ENCODE measurements at regions not wholly inside any gene's neighbourhood (a gene's known extent, or its start where the extent isn't known, plus 50 kb on each side); places are given as distances from the start of the nearest gene placed in this dataset.

DNA sequence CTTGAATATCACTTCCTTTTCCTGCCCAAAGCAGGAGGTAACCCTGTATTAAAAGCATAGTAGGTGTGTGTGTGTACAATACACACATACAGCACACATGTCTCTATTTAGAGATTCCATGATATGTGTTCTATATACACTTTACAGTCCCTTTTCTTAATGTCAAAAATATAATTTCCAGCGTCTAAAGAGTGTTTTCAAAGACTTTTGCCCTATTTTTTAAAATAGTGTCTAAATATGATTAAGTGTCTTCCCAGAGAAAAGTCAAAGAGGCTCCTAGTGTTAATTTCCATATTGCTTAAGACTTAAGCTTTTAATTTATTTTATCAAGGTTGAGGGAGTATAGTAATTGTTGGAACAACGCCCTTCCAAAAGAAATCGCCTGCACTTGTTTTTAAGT, 420.3 kb upstream of the POU3F3 start:
- H3K27ac ChIP-seq: no peak overlapping the region
- no peaks in the 10 kb centered on the region for H3K9me3 ChIP-seq (ENCODE audit: low read depth)
- no peak overlapping the region for H2AFZ ChIP-seq
- H3K9me2 ChIP-seq (replicated peaks; ENCODE audit: insufficient read depth): no peaks in the 10 kb centered on the region
- H3K4me3 ChIP-seq: no peak overlapping the region
- TF ChIP-seq EZH2 (IDR thresholded peaks at IDR 0.05; ENCODE audit: borderline replicate concordance) (no peak), EZH2phosphoT487 (IDR thresholded peaks at IDR 0.05; ENCODE audit: low read depth, severe bottlenecking, unreplicated experiment) (no peak)
- TF ChIP-seq, protein P1, sequence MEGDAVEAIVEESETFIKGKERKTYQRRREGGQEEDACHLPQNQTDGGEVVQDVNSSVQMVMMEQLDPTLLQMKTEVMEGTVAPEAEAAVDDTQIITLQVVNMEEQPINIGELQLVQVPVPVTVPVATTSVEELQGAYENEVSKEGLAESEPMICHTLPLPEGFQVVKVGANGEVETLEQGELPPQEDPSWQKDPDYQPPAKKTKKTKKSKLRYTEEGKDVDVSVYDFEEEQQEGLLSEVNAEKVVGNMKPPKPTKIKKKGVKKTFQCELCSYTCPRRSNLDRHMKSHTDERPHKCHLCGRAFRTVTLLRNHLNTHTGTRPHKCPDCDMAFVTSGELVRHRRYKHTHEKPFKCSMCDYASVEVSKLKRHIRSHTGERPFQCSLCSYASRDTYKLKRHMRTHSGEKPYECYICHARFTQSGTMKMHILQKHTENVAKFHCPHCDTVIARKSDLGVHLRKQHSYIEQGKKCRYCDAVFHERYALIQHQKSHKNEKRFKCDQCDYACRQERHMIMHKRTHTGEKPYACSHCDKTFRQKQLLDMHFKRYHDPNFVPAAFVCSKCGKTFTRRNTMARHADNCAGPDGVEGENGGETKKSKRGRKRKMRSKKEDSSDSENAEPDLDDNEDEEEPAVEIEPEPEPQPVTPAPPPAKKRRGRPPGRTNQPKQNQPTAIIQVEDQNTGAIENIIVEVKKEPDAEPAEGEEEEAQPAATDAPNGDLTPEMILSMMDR (IDR thresholded peaks at IDR 0.05; ENCODE audit: poor library complexity): no peak
- no peaks in the 10 kb centered on the region for H3K79me2 ChIP-seq
- H3K4me2 ChIP-seq: peak overlapping the region; percentile 77
- no peaks in the 10 kb centered on the region for H3K36me3 ChIP-seq (replicated peaks; ENCODE audit: insufficient read depth, low read depth)
- no peak for DNase-seq (ENCODE audit: low spot score)
- H3K27me3 ChIP-seq: no peaks in the 10 kb centered on the region
- 98% methylated on average over 3 of the region's 3 CpGs for WGBS (ENCODE audit: low lambda C conversion rate, missing lambda C conversion rate)
- no peaks in the 10 kb centered on the region for H4K20me1 ChIP-seq (ENCODE audit: insufficient read depth, poor library complexity, severe bottlenecking)
- peaks cover 4% of the 10 kb centered on the region for H3K4me1 ChIP-seq (ENCODE audit: insufficient read depth)

DNA sequence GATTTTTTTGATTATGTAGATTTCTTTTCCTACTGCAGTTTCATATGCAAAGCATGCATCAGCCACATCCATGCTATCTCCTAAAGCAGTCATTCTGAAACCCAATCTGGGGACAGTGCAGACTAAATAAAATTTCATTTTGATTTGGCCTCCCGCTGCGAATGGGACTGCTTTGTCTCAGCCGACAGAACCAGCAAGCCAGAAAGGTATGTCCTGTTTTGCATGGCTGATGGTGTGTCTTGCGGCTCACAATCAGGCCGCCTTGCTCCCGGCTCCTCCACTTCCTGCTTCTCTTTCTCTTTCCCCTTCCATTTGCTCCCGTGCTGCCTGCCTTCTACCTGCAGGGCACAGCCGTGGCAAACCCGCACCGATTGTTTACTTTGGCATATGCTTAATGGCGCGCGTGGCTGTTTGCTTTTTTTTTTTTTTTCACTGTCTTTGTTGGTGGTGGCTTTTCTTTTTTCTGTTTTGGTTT, 419.6 kb upstream of the POU3F3 start:
- Histone ChIP-seq H2AFZ (peak overlapping the region; percentile 85), H4K20me1 (ENCODE audit: insufficient read depth, poor library complexity, severe bottlenecking) (no peaks in the 10 kb centered on the region), H3K27ac (no peak overlapping the region), H3K79me2 (no peaks in the 10 kb centered on the region), H3K4me2 (peak overlapping the region; percentile 77), H3K4me3 (peak overlapping the region; percentile 27), H3K9me2 (replicated peaks; ENCODE audit: insufficient read depth) (no peaks in the 10 kb centered on the region), H3K9me3 (ENCODE audit: low read depth) (no peaks in the 10 kb centered on the region), H3K4me1 (ENCODE audit: insufficient read depth) (peaks cover 4% of the 10 kb centered on the region), H3K36me3 (replicated peaks; ENCODE audit: insufficient read depth, low read depth) (no peaks in the 10 kb centered on the region), H3K27me3 (no peaks in the 10 kb centered on the region)
- no peak for TF ChIP-seq EZH2phosphoT487 (IDR thresholded peaks at IDR 0.05; ENCODE audit: low read depth, severe bottlenecking, unreplicated experiment)
- TF ChIP-seq EZH2 (IDR thresholded peaks at IDR 0.05; ENCODE audit: borderline replicate concordance): no peak
- TF ChIP-seq, protein P1 (IDR thresholded peaks at IDR 0.05; ENCODE audit: poor library complexity): no peak
- WGBS (ENCODE audit: low lambda C conversion rate, missing lambda C conversion rate): 5% methylated on average over 13 of the region's 13 CpGs
- DNase-seq (ENCODE audit: low spot score): peak; percentile 43

DNA sequence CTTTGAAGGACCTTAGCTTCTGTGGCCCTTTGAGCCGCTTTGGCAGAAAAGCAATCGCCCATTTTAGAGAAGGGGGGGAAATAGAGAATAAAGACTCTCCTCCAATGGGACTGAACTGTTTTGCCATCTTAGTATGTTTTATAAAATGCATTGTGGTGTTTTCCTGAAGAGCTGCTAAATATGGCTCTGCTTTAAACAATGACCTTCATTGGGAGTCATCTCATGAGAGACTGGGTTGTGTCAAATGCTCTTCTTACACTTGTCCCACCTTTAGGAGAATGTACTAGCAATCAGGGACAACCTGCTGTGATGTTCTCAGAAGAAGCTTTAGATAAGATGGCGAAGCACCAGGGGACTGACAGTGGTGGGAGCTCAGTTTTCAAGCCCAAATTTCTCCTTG, 418.9 kb upstream of the POU3F3 start:
- Histone ChIP-seq H3K9me2 (replicated peaks; ENCODE audit: insufficient read depth) (no peaks in the 10 kb centered on the region), H3K4me1 (ENCODE audit: insufficient read depth) (peaks cover 4% of the 10 kb centered on the region), H3K27ac (no peak overlapping the region), H3K9me3 (ENCODE audit: low read depth) (no peaks in the 10 kb centered on the region), H3K4me3 (peak overlapping the region; percentile 27), H3K36me3 (replicated peaks; ENCODE audit: insufficient read depth, low read depth) (no peaks in the 10 kb centered on the region), H3K4me2 (peak overlapping the region; percentile 77), H3K27me3 (no peaks in the 10 kb centered on the region), H4K20me1 (ENCODE audit: insufficient read depth, poor library complexity, severe bottlenecking) (no peaks in the 10 kb centered on the region), H3K79me2 (no peaks in the 10 kb centered on the region), H2AFZ (peak overlapping the region; percentile 85)
- TF ChIP-seq EZH2phosphoT487 (IDR thresholded peaks at IDR 0.05; ENCODE audit: low read depth, severe bottlenecking, unreplicated experiment) (no peak), EZH2 (IDR thresholded peaks at IDR 0.05; ENCODE audit: borderline replicate concordance) (no peak)
- TF ChIP-seq, protein P1 (IDR thresholded peaks at IDR 0.05; ENCODE audit: poor library complexity): no peak
- WGBS (ENCODE audit: low lambda C conversion rate, missing lambda C conversion rate): 87% methylated on average over 3 of the region's 3 CpGs
- DNase-seq (ENCODE audit: low spot score): no peak

DNA sequence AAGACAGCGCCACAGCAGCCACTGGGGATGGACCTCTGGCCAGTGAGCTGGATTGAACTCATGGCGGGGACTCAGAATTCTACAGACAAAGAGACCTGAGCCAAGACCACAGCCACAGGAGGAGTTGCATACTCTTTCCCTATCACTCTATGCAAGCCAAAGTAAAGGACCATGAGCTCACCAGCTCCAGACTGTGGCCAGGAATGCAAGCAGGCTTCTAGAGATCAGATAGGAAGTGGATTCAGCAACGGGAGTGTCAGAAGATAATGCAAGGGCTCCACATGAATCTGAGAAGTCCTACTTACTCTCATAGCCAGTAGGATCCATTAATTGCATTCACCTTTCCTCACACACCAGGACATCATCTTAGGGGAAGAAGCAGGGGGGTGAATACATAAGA, 415.4 kb upstream of the POU3F3 start:
- H3K4me2 ChIP-seq: no peak overlapping the region
- H3K9me3 ChIP-seq (ENCODE audit: low read depth): no peaks in the 10 kb centered on the region
- no peaks in the 10 kb centered on the region for H3K27me3 ChIP-seq
- H3K9me2 ChIP-seq (replicated peaks; ENCODE audit: insufficient read depth): no peaks in the 10 kb centered on the region
- H2AFZ ChIP-seq: no peak overlapping the region
- H3K4me3 ChIP-seq: no peak overlapping the region
- no peaks in the 10 kb centered on the region for H3K36me3 ChIP-seq (replicated peaks; ENCODE audit: insufficient read depth, low read depth)
- H4K20me1 ChIP-seq (ENCODE audit: insufficient read depth, poor library complexity, severe bottlenecking): no peaks in the 10 kb centered on the region
- no peaks in the 10 kb centered on the region for H3K79me2 ChIP-seq
- H3K27ac ChIP-seq: no peak overlapping the region
- TF ChIP-seq EZH2phosphoT487 (IDR thresholded peaks at IDR 0.05; ENCODE audit: low read depth, severe bottlenecking, unreplicated experiment): no peak
- TF ChIP-seq, protein P1 (IDR thresholded peaks at IDR 0.05; ENCODE audit: poor library complexity): no peak
- no peak for TF ChIP-seq EZH2 (IDR thresholded peaks at IDR 0.05; ENCODE audit: borderline replicate concordance)
- WGBS (ENCODE audit: low lambda C conversion rate, missing lambda C conversion rate): 67% methylated on average over 3 of the region's 3 CpGs
- DNase-seq (ENCODE audit: low spot score): no peak
- H3K4me1 ChIP-seq (ENCODE audit: insufficient read depth): peaks cover 4% of the 10 kb centered on the region
